Activated naive CD4-positive, alpha-beta T cell treated with anti-CD3 and anti-CD28 coated beads, Interleukin-2, amount 10 ng/mL, durations not matched to agents 7 days and 5 days (primary cell): ENCODE measurements at regions not wholly inside any gene's neighbourhood (a gene's known extent, or its start where the extent isn't known, plus 50 kb on each side); places are given as distances from the start of the nearest gene placed in this dataset.
"Not testable (repeated sequence)": the region's sequence is repeated elsewhere in the genome, so short reads cannot be mapped to it uniquely, and the experiment has no call there.

ENCODE experiments used
- CTCF ChIA-PET: fragments of 350-600 bp; sonication (Branson Sonifier 250); formaldehyde crosslinking; loops from one replicate; lab custom pipeline; 2021; ENCODE audit warnings: antibody characterized with exemption; lab: Charles Lee
- DNase-seq: peaks from one replicate; pipeline ENCODE4 v3.0.0-alpha.2; 2020
- H3K27ac Mint-ChIP-seq: one replicate; pipeline ENCODE4 v1.8.0; 2021; ENCODE audit warnings: mild to moderate bottlenecking, moderate library complexity, mixed read lengths
- H3K27me3 Mint-ChIP-seq: one replicate; pipeline ENCODE4 v1.8.0; 2021; ENCODE audit warnings: mild to moderate bottlenecking, mixed read lengths
- H3K36me3 Mint-ChIP-seq: one replicate; pipeline ENCODE4 v1.8.0; 2021; ENCODE audit warnings: mixed read lengths
- H3K4me1 Mint-ChIP-seq: one replicate; pipeline ENCODE4 v1.8.0; 2021; ENCODE audit warnings: mixed read lengths
- H3K4me3 Mint-ChIP-seq: one replicate; pipeline ENCODE4 v1.8.0; 2021; ENCODE audit warnings: mild to moderate bottlenecking, moderate library complexity, mixed read lengths
- H3K9me3 Mint-ChIP-seq: one replicate; pipeline ENCODE4 v1.8.0; 2021; ENCODE audit warnings: mixed read lengths

DNA sequence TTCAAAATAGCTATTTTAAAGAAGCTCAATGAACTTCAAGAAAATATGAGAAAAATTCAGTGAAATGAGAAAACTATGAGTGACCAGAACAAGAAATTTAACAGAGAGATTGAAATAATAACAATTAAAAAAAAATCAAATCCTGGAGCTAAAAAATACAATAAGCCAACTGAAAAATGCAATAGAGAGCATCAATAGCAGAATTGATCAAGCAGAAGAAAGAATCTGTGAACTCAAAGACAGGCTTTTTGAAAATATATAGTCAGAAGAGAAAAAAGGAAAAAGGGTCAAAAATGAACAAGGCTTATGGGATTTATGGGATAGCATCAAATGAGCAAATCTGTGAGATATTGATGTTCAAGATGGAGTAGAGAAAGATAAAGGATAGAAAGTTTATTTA is 133.0 kb downstream of the OTUD1 start:
- CTCF ChIA-PET = interaction anchor here (1.0 kb wide), 1 partner anchor 257 kb away, joined by 3 read pairs; no protein-coding TSS in a partner anchor
- Mint-ChIP-seq H3K36me3 (peaks cover 1% of the 10 kb centered on the region), H3K4me3 (no peak overlapping the region)

GRCh38 chr10:23581906-23582450 is 143.1 kb downstream of the OTUD1 start:
- no peak overlapping the region for H3K27ac Mint-ChIP-seq
- CTCF ChIA-PET = no interaction called here
- DNase-seq = no peak
- no peaks in the 10 kb centered on the region for H3K27me3 Mint-ChIP-seq
- no peak overlapping the region for H3K4me3 Mint-ChIP-seq
- H3K36me3 Mint-ChIP-seq = no peaks in the 10 kb centered on the region
- H3K4me1 Mint-ChIP-seq = no peaks in the 10 kb centered on the region
- no peaks in the 10 kb centered on the region for H3K9me3 Mint-ChIP-seq

More for the DNA sequence above, 133.0 kb downstream of the OTUD1 start:
- no peaks in the 10 kb centered on the region for H3K4me1 Mint-ChIP-seq
- H3K9me3 Mint-ChIP-seq = peaks cover 16% of the 10 kb centered on the region
- no peak overlapping the region for H3K27ac Mint-ChIP-seq
- DNase-seq = no peak
- no peaks in the 10 kb centered on the region for H3K27me3 Mint-ChIP-seq

GRCh38 chr10:23584396-23584795 is 145.5 kb downstream of the OTUD1 start:
- CTCF ChIA-PET = no interaction called here
- no peak for DNase-seq
- Mint-ChIP-seq H3K27ac (no peak overlapping the region), H3K4me3 (no peak overlapping the region), H3K4me1 (no peaks in the 10 kb centered on the region), H3K27me3 (no peaks in the 10 kb centered on the region), H3K36me3 (no peaks in the 10 kb centered on the region), H3K9me3 (peaks cover 5% of the 10 kb centered on the region)

DNA sequence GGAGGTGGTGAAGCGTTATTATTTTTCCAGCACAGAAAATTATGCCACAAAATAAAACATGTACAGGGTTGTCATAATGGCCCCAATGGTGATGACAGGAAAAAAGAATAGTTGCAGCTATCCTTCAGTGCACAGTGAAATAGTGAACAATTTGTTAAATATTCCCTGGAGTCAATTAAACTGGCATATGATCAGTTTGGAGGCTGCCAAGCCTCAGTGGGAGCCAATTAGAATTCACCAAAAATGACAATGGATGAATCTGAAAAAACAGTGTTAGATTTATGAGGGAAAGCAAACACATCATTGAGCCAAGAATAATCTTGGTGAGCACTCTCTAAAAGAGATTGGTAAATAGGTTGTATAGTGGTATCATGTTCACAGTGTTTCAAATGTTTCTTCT is 146.3 kb downstream of the OTUD1 start:
- CTCF ChIA-PET = no interaction called here
- Mint-ChIP-seq H3K4me3 (no peak overlapping the region), H3K9me3 (peaks cover 5% of the 10 kb centered on the region), H3K27me3 (no peaks in the 10 kb centered on the region), H3K36me3 (no peaks in the 10 kb centered on the region), H3K27ac (no peak overlapping the region), H3K4me1 (no peaks in the 10 kb centered on the region)
- DNase-seq = no peak

- DNase-seq = no peak
- H3K27ac Mint-ChIP-seq = no peak overlapping the region
- peaks cover 5% of the 10 kb centered on the region for H3K9me3 Mint-ChIP-seq
- no peaks in the 10 kb centered on the region for H3K27me3 Mint-ChIP-seq
- no peaks in the 10 kb centered on the region for H3K36me3 Mint-ChIP-seq
- CTCF ChIA-PET = no interaction called here
- no peaks in the 10 kb centered on the region for H3K4me1 Mint-ChIP-seq
- no peak overlapping the region for H3K4me3 Mint-ChIP-seq
Observed at GRCh38 chr10:23585666-23586065, 146.8 kb downstream of the OTUD1 start.

DNA sequence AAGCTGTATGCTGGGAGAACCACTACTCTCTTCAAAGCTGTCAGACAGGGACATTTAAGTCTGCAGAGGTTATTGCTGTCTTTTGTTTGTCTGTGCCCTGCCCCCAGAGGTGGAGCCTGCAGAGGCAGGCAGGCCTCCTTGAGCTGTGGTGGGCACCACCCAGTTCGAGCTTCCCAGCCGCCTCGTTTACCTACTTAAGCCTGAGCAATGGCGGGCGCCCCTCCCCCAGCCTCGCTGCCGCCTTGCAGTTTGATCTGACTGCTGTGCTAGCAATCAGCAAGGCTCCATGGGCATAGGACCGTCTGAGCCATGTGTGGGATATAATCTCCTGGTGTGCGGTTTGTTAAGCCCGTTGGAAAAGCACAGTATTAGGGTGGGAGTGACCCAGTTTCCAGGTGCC is 156.4 kb downstream of the OTUD1 start:
- H3K27ac Mint-ChIP-seq, DNase-seq, H3K36me3 Mint-ChIP-seq, CTCF ChIA-PET, H3K9me3 Mint-ChIP-seq, H3K27me3 Mint-ChIP-seq, H3K4me1 Mint-ChIP-seq, H3K4me3 Mint-ChIP-seq: not testable (repeated sequence)

DNA sequence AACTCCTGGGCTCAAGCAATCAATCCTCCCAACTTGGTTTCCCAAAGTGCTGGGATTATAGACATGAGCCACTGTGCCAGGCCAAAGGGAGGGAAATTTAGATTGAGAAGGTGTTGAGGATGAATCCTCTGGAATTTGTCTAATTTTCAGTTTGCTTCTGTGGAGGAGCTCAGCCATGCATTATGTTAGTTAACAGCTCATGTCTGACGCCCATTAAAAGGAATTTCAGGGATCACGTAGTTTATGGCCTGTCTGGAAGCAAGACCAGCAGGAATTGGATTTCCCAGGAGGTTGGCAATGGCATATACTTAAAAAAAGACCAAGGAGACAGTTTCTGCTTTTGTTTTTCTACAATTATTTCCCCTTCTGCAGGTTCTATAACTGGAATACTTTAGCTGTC is 165.7 kb downstream of the OTUD1 start:
- H3K36me3 Mint-ChIP-seq = no peaks in the 10 kb centered on the region

DNA sequence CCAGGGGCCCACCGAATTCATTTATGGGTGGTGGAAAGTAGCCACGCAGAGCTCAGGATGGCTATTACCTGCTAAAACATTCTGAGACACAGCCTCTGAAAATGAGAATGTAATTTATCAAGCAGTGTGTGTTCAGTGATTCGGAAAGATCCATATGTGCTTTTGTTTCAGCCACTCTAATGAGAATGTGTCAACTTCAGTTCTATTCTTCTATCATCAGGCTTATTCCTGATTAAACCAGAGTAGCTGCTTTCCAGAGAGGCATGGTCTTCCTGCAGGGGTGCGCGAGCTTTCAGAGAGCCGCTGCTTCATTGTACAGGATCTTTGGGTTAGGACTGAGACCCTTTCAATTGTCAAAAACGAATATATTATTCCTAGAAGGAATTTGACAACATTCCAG is 167.6 kb downstream of the OTUD1 start:
- H3K27ac Mint-ChIP-seq = no peak overlapping the region
- no peaks in the 10 kb centered on the region for H3K27me3 Mint-ChIP-seq
- H3K4me1 Mint-ChIP-seq = no peaks in the 10 kb centered on the region
- no peaks in the 10 kb centered on the region for H3K9me3 Mint-ChIP-seq
- no peak for DNase-seq
- no peak overlapping the region for H3K4me3 Mint-ChIP-seq
- no peaks in the 10 kb centered on the region for H3K36me3 Mint-ChIP-seq
- CTCF ChIA-PET = no interaction called here

More for the DNA sequence above, 165.7 kb downstream of the OTUD1 start:
- DNase-seq = no peak
- Mint-ChIP-seq H3K9me3 (no peaks in the 10 kb centered on the region), H3K27ac (no peak overlapping the region), H3K27me3 (no peaks in the 10 kb centered on the region), H3K4me1 (no peaks in the 10 kb centered on the region), H3K4me3 (no peak overlapping the region)
- CTCF ChIA-PET = no interaction called here

GRCh38 chr10:23608926-23609325 is 170.1 kb downstream of the OTUD1 start:
- no peak for DNase-seq
- CTCF ChIA-PET = no interaction called here
- H3K27ac Mint-ChIP-seq = no peak overlapping the region
- no peaks in the 10 kb centered on the region for H3K9me3 Mint-ChIP-seq
- no peaks in the 10 kb centered on the region for H3K4me1 Mint-ChIP-seq
- no peak overlapping the region for H3K4me3 Mint-ChIP-seq
- no peaks in the 10 kb centered on the region for H3K36me3 Mint-ChIP-seq
- no peaks in the 10 kb centered on the region for H3K27me3 Mint-ChIP-seq

GRCh38 chr10:23610626-23611307 is 171.9 kb downstream of the OTUD1 start:
- Mint-ChIP-seq H3K36me3 (no peaks in the 10 kb centered on the region), H3K27ac (no peak overlapping the region), H3K4me1 (no peaks in the 10 kb centered on the region), H3K9me3 (no peaks in the 10 kb centered on the region), H3K27me3 (no peaks in the 10 kb centered on the region), H3K4me3 (no peak overlapping the region)
- CTCF ChIA-PET = no interaction called here
- no peak for DNase-seq

DNA sequence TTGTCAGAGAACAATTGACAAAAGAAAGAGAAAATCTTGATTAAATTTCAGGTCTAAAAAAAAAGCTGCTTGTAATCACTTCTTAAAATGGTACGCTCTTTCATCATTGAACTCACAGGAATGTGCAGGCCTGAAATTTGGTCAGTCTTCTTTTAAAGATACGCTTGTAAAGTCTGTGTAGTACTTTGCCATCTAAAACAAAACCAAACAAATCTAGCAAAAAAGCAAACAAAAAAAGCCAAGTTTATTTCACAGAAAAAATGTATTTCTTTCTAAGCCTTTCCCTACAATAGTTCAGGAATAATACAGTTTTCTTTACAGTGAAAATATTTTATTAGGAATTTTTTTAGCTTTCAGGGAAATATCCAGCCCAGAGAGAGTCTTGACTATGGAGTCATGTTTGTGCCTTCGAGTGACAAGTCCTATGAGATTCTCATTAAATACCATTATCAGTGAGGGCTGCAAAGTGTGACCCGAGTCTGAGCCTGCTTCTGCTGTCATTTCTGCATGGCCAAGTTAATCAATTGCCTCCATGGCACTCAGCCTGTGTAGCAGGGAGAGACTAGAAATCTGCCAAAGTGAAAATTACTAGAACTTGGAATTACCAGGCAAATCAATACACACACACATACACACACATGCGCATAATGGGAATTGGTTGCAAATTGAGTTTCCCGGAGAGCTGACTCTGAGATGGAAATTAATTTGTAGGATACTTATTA is 172.6 kb downstream of the OTUD1 start:
- Mint-ChIP-seq H3K36me3 (no peaks in the 10 kb centered on the region), H3K27me3 (no peaks in the 10 kb centered on the region), H3K27ac (no peak overlapping the region), H3K4me3 (no peak overlapping the region), H3K4me1 (no peaks in the 10 kb centered on the region), H3K9me3 (no peaks in the 10 kb centered on the region)
- DNase-seq = no peak
- CTCF ChIA-PET = no interaction called here

GRCh38 chr10:23613900-23614299 is 175.0 kb downstream of the OTUD1 start:
- no peak overlapping the region for H3K27ac Mint-ChIP-seq
- H3K9me3 Mint-ChIP-seq = no peaks in the 10 kb centered on the region
- no peaks in the 10 kb centered on the region for H3K27me3 Mint-ChIP-seq
- no peaks in the 10 kb centered on the region for H3K4me1 Mint-ChIP-seq
- no peak for DNase-seq
- H3K36me3 Mint-ChIP-seq = no peaks in the 10 kb centered on the region
- CTCF ChIA-PET = no interaction called here
- no peak overlapping the region for H3K4me3 Mint-ChIP-seq

DNA sequence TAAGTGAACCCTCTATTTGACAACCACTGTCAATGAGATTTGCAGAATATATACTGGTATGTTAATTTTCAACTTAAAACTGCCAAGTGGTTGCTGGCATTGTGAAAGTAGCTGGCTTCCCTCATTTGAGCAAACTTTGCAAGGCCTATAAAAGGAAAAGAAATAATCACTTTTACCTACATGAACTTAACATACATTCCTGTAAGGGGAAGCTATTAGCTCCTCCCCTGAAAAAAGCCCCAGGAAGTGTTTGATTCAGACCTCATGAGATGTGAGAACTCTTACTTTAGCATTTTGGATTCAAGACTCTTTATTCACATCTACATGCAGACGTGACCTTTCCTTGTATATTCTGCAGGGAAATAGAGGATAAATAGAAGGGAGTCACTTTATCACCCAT is 175.6 kb downstream of the OTUD1 start:
- H3K36me3 Mint-ChIP-seq = no peaks in the 10 kb centered on the region
- no peaks in the 10 kb centered on the region for H3K9me3 Mint-ChIP-seq
- H3K27me3 Mint-ChIP-seq = no peaks in the 10 kb centered on the region
- no peak overlapping the region for H3K4me3 Mint-ChIP-seq
- no peaks in the 10 kb centered on the region for H3K4me1 Mint-ChIP-seq
- DNase-seq = no peak
- CTCF ChIA-PET = no interaction called here
- H3K27ac Mint-ChIP-seq = no peak overlapping the region

- Mint-ChIP-seq H3K27me3 (no peaks in the 10 kb centered on the region), H3K4me1 (no peaks in the 10 kb centered on the region), H3K36me3 (no peaks in the 10 kb centered on the region), H3K4me3 (no peak overlapping the region), H3K27ac (no peak overlapping the region), H3K9me3 (no peaks in the 10 kb centered on the region)
- DNase-seq = no peak
- CTCF ChIA-PET = no interaction called here
Observed at GRCh38 chr10:23630376-23630775, 191.5 kb downstream of the OTUD1 start.

DNA sequence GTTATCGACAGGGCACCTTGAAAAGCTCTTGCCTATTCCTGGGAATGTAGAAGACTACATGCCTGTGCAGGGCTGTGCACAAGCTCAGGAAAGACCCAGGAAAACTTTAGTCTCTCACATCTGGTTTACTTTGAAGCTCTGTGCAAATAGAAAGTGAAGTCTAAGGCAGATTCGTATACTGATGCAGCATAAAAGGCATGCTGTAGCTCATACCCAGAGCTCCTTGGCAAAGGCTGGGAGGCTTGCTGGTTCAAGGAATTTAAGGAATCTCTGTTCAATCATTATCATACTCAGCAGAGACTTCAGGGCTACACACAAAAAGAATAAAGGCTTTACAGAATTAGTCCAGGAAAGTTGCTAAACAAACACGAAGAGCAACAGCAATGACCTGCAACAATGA is 192.0 kb downstream of the OTUD1 start:
- Mint-ChIP-seq H3K4me1 (no peaks in the 10 kb centered on the region), H3K9me3 (no peaks in the 10 kb centered on the region), H3K36me3 (no peaks in the 10 kb centered on the region), H3K27me3 (no peaks in the 10 kb centered on the region), H3K27ac (no peak overlapping the region), H3K4me3 (no peak overlapping the region)
- CTCF ChIA-PET = no interaction called here
- no peak for DNase-seq
